GM19023 (cell line): ENCODE measurements at regions not wholly inside any gene's neighbourhood (a gene's known extent, or its start where the extent isn't known, plus 50 kb on each side); places are given as distances from the start of the nearest gene placed in this dataset.
"Not testable (repeated sequence)": the region's sequence is repeated elsewhere in the genome, so short reads cannot be mapped to it uniquely, and the experiment has no call there.

Experiments used
- ATAC-seq: cut with Tn5 transposase; IDR thresholded peaks from one replicate; pipeline ENCODE4 v1.9.1; 2021; ENCODE audit warnings: mild to moderate bottlenecking, moderate library complexity; ENCODE audit not compliant: unreplicated experiment

DNA sequence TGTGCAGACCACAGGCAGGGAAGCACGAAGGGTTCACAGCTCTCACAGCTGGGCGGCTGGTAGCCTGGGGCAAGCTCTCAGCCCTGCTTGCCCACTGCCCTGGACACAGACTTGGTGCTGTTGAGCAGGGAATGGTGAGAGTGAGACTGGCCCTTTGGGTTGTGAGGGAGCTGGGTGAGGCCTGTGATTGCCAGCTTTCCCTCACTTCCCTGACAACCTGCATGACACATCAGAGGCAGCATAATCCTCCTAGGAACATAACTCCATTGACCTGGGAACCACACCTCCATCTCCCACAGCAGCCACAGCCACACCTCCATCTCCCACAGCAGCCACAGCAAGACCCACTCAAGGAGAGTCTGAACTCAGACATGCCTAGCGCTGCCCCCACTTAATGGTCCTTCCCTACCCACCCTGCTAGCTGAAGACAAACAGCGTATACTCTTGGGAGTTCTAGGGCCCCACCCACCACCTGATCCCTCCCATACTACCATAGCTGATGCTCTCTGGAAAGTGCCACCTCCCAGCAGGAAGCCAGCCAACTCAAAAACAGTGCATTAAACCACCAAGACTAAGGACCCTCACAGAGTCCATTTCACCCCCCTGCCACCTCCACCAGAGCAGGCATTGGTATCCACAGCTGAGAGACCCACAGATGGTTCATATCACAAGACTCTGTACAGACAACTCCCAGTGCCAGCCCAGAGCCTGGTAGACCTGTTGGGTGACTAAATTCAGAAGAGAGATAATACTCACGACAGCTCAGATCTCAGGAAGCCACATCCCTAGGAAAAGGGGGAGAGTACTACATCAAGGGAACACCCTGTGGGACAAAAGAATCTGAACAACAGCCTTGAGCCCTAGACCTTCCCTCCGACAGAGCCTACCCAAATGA lies 60.2 kb upstream of the PRSS3 start:
- ATAC-seq = not testable (repeated sequence)

DNA sequence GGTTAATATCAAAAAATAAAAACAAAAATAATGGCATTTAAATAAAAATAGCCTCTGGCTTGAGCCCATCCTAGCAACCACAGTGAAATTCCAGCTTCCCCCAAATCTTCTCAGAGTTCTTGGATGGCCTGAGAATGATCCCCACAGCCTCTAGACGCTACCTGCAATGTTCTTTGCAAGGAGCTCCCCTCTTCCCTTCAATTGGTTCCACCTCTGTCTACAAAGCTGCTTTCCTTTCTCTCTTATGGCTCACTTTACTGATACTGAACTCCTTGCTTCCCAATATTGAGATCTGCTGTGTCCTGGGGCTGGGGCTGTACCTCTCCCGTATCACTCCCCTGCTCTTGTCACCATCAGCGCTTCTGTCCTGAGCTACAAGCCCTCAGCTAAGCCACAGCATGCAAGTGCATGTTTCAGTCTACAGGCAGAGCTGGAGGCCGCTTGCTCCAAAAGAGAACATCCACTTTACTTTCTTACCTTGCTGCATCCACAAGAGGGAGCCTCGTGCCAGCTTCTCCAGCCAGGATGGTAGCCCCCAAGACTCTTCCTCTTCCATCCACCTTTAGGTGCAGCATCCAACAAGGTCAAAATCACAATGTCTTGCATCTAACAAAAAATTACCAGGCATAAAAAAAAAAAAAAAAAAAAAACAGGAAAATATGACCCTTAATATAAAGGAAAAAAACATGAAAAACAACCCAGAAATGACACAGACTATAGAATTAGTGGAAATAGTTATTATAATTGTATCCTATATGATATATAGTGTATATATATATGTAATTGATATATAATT lies 57.4 kb upstream of the PRSS3 start:
- ATAC-seq = no peak

GRCh38 chr9:33739398-33739797 lies 56.0 kb upstream of the PRSS3 start:
- no peak for ATAC-seq

GRCh38 chr9:33740075-33740474 lies 55.3 kb upstream of the PRSS3 start:
- ATAC-seq = no peak

DNA sequence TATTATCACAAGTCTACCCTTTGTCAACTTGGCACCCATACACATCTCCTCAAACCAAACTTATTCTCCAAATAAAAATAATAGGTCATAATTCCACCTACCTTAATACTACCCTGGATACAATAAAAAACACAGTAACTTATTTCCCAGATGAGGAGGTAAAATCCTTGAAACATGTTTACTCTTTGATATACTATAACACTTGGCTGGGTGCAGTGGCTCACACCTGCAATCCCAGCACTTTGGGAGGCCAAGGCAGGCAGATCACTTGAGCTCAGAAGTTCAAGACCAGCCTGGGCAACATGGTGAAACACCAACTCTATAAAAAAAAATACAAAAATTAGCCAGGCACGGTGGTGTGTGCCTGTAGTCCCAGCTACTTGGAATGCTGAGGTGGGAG lies 54.4 kb upstream of the PRSS3 start:
- not testable (repeated sequence) for ATAC-seq

DNA sequence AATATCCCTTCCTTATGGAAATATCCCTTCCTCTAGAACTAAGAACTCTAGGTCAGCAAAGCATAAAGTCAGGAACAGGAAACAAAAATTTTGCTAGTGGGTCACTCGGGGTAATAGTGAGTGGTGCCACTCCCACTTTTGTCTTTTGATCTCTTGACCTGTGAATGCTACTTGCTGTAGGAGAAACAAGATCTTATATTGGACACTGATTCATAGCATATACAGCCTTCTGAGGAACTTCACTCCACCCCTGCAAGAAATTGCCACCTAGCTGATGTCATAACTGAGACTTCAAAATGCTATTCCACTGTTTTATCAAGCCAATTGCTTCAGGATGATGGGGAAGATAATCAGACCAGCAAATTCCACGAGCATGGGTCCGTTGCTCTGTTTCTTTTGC lies 53.3 kb upstream of the PRSS3 start:
- ATAC-seq = no peak

DNA sequence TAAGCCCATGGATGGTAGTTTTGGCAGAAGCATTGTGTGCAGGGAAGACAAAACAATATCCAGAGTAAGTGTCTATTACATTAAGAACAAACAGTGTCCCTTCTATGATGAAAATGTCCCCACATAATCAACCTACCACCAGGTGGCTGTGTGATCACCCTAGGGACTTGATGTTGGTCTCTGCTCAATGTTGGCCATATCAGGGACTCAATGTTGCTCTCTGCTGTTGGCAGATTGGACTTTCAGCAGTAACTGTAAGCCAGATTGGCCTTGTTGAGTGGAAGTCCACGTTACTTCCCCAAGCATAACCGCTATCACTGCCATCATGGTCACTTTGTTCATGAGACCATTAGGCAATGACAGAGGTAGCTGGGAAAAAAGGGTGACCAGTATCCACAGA lies 52.8 kb upstream of the PRSS3 start:
- ATAC-seq = no peak
